ENCODE measurements at regions not wholly inside any gene's neighbourhood (a gene's known extent, or its start where the extent isn't known, plus 50 kb on each side); places are given as distances from the start of the nearest gene placed in this dataset.

DNA sequence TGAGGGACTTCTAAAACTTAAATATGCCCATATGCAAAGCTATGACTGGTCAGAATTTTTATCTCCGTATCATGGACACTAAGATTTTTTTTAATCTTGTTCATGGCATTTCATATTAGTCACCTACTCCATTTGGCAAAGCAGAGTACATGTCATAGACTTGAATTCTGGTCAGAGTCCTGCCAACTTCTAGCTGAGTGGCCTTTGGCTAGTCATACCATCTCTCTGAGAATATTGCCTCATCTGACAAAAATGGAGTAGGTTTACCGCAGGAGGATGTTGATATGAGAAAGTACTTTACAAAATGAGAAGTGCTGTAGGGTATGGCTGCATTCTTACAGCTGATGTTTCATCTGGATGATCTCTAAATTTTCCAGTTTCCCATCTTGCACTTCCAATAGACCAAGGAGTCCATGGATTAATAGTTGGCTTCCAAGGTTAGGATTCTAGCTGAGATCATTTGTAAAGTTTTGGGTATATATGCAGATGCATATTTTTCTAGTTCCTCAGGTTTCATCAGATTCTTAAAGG, 150.8 kb upstream of the NR3C1 start:
- no peaks in the 10 kb centered on the region for H3K27me3 Mint-ChIP-seq (ENCODE audit: low read depth in 3 of 3)
- no peak overlapping the region for H3K9ac ChIP-seq (ENCODE audit: insufficient read depth, low read length, poor library complexity, severe bottlenecking)
- H3K4me3 Mint-ChIP-seq = peak overlapping the region in 1 of 2 donors; percentile 21
- intact Hi-C loops (cut with micrococcal nuclease) = loop anchor here (2.0 to 10.0 kb wide), 3 partner anchors 51 to 149 kb away; partner anchors contain the start of gene NR3C1 (in 1 of the 2)
- H3K9me3 ChIP-seq (replicated peaks in 1 of 2; ENCODE audit: control insufficient read depth in 1 of 2, insufficient read depth in 1 of 2, low read length in 2 of 2) = no peaks in the 10 kb centered on the region
- H3K27ac ChIP-seq (ENCODE audit: low read depth in 1 of 2, low read length in 2 of 2) = peak overlapping the region in 1 of 2 donors; percentile 71
- no CpG with 5 or more reads among the region's 2 CpGs for whole genome bisulfite sequencing (ENCODE audit: insufficient coverage)
- DNase-seq = peak; percentile 87 to 94 (median 88)
- H3K4me2 ChIP-seq (replicated peaks; ENCODE audit: extremely low read depth, low read length, poor library complexity, severe bottlenecking) = peak overlapping the region; percentile 47
- H3K36me3 Mint-ChIP-seq = peaks cover 0 to 4% of the 10 kb centered on the region in 2 donors
- peak overlapping the region; percentile 89 to 99 (median 93) for H3K27ac Mint-ChIP-seq
- TF ChIP-seq, protein P1, sequence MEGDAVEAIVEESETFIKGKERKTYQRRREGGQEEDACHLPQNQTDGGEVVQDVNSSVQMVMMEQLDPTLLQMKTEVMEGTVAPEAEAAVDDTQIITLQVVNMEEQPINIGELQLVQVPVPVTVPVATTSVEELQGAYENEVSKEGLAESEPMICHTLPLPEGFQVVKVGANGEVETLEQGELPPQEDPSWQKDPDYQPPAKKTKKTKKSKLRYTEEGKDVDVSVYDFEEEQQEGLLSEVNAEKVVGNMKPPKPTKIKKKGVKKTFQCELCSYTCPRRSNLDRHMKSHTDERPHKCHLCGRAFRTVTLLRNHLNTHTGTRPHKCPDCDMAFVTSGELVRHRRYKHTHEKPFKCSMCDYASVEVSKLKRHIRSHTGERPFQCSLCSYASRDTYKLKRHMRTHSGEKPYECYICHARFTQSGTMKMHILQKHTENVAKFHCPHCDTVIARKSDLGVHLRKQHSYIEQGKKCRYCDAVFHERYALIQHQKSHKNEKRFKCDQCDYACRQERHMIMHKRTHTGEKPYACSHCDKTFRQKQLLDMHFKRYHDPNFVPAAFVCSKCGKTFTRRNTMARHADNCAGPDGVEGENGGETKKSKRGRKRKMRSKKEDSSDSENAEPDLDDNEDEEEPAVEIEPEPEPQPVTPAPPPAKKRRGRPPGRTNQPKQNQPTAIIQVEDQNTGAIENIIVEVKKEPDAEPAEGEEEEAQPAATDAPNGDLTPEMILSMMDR (IDR thresholded peaks at IDR 0.05) = no peak
- no peaks in the 10 kb centered on the region for H3K27me3 ChIP-seq (ENCODE audit: control insufficient read depth in 2 of 2, insufficient read depth in 2 of 2, low read length in 2 of 2)
- H3K4me1 ChIP-seq (ENCODE audit: control insufficient read depth in 1 of 2, insufficient read depth in 2 of 2, low read length in 2 of 2) = peaks cover 29 to 51% of the 10 kb centered on the region in 2 donors
- H3K79me2 ChIP-seq (ENCODE audit: insufficient read depth, low read length) = no peaks in the 10 kb centered on the region
- H3K36me3 ChIP-seq (replicated peaks in 1 of 2; ENCODE audit: control insufficient read depth in 1 of 2, insufficient read depth in 2 of 2, low read length in 2 of 2) = no peaks in the 10 kb centered on the region
- H4K20me1 ChIP-seq (ENCODE audit: insufficient read depth, low read length) = no peaks in the 10 kb centered on the region
- peaks cover 39% of the 10 kb centered on the region for H3K4me1 Mint-ChIP-seq
- peak overlapping the region in 1 of 3 experiments; percentile 1 for H3K4me3 ChIP-seq (replicated peaks in 1 of 3; ENCODE audit: low read depth in 2 of 3, low read length in 3 of 3)
- H3K9me3 Mint-ChIP-seq = peaks cover 0 to 2% (median 0%) of the 10 kb centered on the region in 7 donors
- no peak overlapping the region for H2AFZ ChIP-seq (ENCODE audit: insufficient read depth, low read depth, low read length, poor library complexity, severe bottlenecking)

- Histone ChIP-seq H3K4me2 (replicated peaks; ENCODE audit: extremely low read depth, low read length, poor library complexity, severe bottlenecking) (no peak overlapping the region), H3K9ac (ENCODE audit: insufficient read depth, low read length, poor library complexity, severe bottlenecking) (no peak overlapping the region), H2AFZ (ENCODE audit: insufficient read depth, low read depth, low read length, poor library complexity, severe bottlenecking) (no peak overlapping the region), H3K4me1 (ENCODE audit: control insufficient read depth in 1 of 2, insufficient read depth in 2 of 2, low read length in 2 of 2) (peaks cover 25 to 45% of the 10 kb centered on the region in 2 donors), H3K79me2 (ENCODE audit: insufficient read depth, low read length) (no peaks in the 10 kb centered on the region), H3K4me3 (replicated peaks in 1 of 3; ENCODE audit: low read depth in 2 of 3, low read length in 3 of 3) (no peak overlapping the region), H4K20me1 (ENCODE audit: insufficient read depth, low read length) (no peaks in the 10 kb centered on the region), H3K36me3 (replicated peaks in 1 of 2; ENCODE audit: control insufficient read depth in 1 of 2, insufficient read depth in 2 of 2, low read length in 2 of 2) (no peaks in the 10 kb centered on the region), H3K27ac (ENCODE audit: low read depth in 1 of 2, low read length in 2 of 2) (no peak overlapping the region), H3K27me3 (ENCODE audit: control insufficient read depth in 2 of 2, insufficient read depth in 2 of 2, low read length in 2 of 2) (no peaks in the 10 kb centered on the region), H3K9me3 (replicated peaks in 1 of 2; ENCODE audit: control insufficient read depth in 1 of 2, insufficient read depth in 1 of 2, low read length in 2 of 2) (no peaks in the 10 kb centered on the region)
- Mint-ChIP-seq H3K27me3 (ENCODE audit: low read depth in 3 of 3) (no peaks in the 10 kb centered on the region), H3K9me3 (peaks cover 0 to 3% (median 0%) of the 10 kb centered on the region in 7 donors), H3K27ac (peak overlapping the region in 1 of 7 donors; percentile 20), H3K4me1 (peaks cover 32% of the 10 kb centered on the region), H3K4me3 (no peak overlapping the region), H3K36me3 (peaks cover 0 to 4% of the 10 kb centered on the region in 2 donors)
- intact Hi-C loops (cut with micrococcal nuclease) = loop anchor here in 1 of 2 donors (10.0 kb wide), 2 partner anchors 58 to 148 kb away; partner anchors contain the start of gene NR3C1
- WGBS (ENCODE audit: insufficient coverage) = 0% methylated on average over 1 of the region's 1 CpG
- TF ChIP-seq, protein P1 (IDR thresholded peaks at IDR 0.05) = no peak
- DNase-seq = no peak
Measured at GRCh38 chr5:143552680-143553079, 149.2 kb upstream of the NR3C1 start.
